HCT116 (cell line): ENCODE measurements at regions not wholly inside any gene's neighbourhood (a gene's known extent, or its start where the extent isn't known, plus 50 kb on each side); places are given as distances from the start of the nearest gene placed in this dataset.

Experiments
- ATAC-seq: fragments of 200-7000 bp; cut with Tn5 transposase; 2 replicates; pipeline ENCODE4 v1.9.1; 2020; ENCODE audit warnings: mild to moderate bottlenecking, moderate library complexity
- BruUV-seq: library from RNA; stranded (reverse); fragments of 400-500 nt; replicated peaks from 2 replicates; lab custom pipeline; 2021; lab: Mats Ljungman, UMichigan
- CTCF ChIA-PET: fragments of 300-600 bp; sonication (Branson Sonifier 250); formaldehyde crosslinking; loops from one replicate; lab custom pipeline; 2021; ENCODE audit warnings: antibody characterized with exemption; lab: Charles Lee
- POLR2A ChIA-PET: fragments of 300-600, 350-600 bp; sonication (Branson Sonifier 250); formaldehyde crosslinking; loops from one replicate; lab custom pipeline; 2021; ENCODE audit warnings: antibody characterized with exemption; lab: Charles Lee
- RAD21 ChIA-PET, 2 experiments: fragments of 300-600 bp; sonication (Branson Sonifier 250); formaldehyde crosslinking; loops; one replicate each; lab custom pipeline; 2023; ENCODE audit warnings: low total read pairs in 2 of 2; ENCODE audit not compliant: uncharacterized antibody in 2 of 2, unreplicated experiment in 2 of 2, low non-redundant PET in 1 of 2; lab: Charles Lee
- DNase-seq: peaks from one replicate; pipeline ENCODE4 v3.0.0-alpha.2; 2010; ENCODE audit warnings: low read depth, low spot score
- H2AFZ ChIP-seq: fragments of 200-600 bp; shearing (Covaris generic), sonication (generic); 2 replicates; pipeline ENCODE4 v1.6.1; 2017; ENCODE audit warnings: low read depth, mixed run types, mixed read lengths, antibody characterized with exemption, low read length; ENCODE audit not compliant: poor library complexity, severe bottlenecking
- H3K27ac ChIP-seq: 2 replicates; pipeline ENCODE4 v1.5.1; 2012; ENCODE audit warnings: low read depth, low read length
- H3K27me3 ChIP-seq: fragments of 200-600 bp; sonication (generic); 2 replicates; pipeline ENCODE4 v1.6.1; 2016; ENCODE audit warnings: mixed run types, low read length, mixed read lengths; ENCODE audit not compliant: insufficient read depth
- H3K36me3 ChIP-seq, 2 experiments: fragments of 200-500 bp in 1 of 2; fragments of 200-600 bp in 1 of 2; sonication (Bioruptor generic) in 1 of 2; sonication (generic) in 1 of 2; 2 replicates each; pipeline versions ENCODE4 v1.5.1 to v1.6.1; 2014 to 2016; ENCODE audit warnings: low read length in 2 of 2, inconsistent platforms in 1 of 2, mixed read lengths in 1 of 2, mixed run types in 1 of 2; ENCODE audit not compliant: insufficient read depth in 2 of 2, control insufficient read depth in 1 of 2
- H3K4me1 ChIP-seq, 2 experiments: fragments of 200-600 bp in 1 of 2; sonication (generic) in 1 of 2; 2 replicates each; pipeline versions ENCODE4 v1.5.1 to v1.6.1; 2012 to 2017; ENCODE audit warnings: low read length in 2 of 2, inconsistent platforms in 1 of 2, mild to moderate bottlenecking in 1 of 2, mixed read lengths in 1 of 2, mixed run types in 1 of 2, moderate library complexity in 1 of 2; ENCODE audit not compliant: insufficient read depth in 2 of 2, control insufficient read depth in 1 of 2
- H3K4me2 ChIP-seq: fragments of 200-600 bp; sonication (generic); 2 replicates; pipeline ENCODE4 v1.6.1; 2017; ENCODE audit warnings: mixed run types, low read length, mixed read lengths
- H3K4me3 ChIP-seq, 2 experiments: fragments of 200-600 bp in 1 of 2; sonication (generic) in 1 of 2; replicated peaks in 1 of 2; 2 replicates each; pipeline ENCODE4 v1.5.1; 2011 to 2016; ENCODE audit warnings: low read length in 2 of 2, control low read depth in 1 of 2, low read depth in 1 of 2, mild to moderate bottlenecking in 1 of 2, mixed read lengths in 1 of 2, mixed run types in 1 of 2
- H3K79me2 ChIP-seq: fragments of 200-600 bp; sonication (generic); 2 replicates; pipeline ENCODE4 v1.6.1; 2017; ENCODE audit warnings: mild to moderate bottlenecking, mixed run types, low read length, moderate library complexity, mixed read lengths; ENCODE audit not compliant: insufficient read depth
- H3K9ac ChIP-seq: fragments of 200-600 bp; sonication (generic); 2 replicates; pipeline ENCODE4 v1.6.1; 2016; ENCODE audit warnings: low read length, mixed read lengths
- H3K9me2 ChIP-seq: fragments of 200-600 bp; sonication (generic), shearing (Covaris generic); 2 replicates; pipeline ENCODE4 v1.6.1; 2017; ENCODE audit warnings: mixed run types, mild to moderate bottlenecking, moderate library complexity; ENCODE audit not compliant: insufficient read depth
- H3K9me3 ChIP-seq, 2 experiments: fragments of 200-500 bp in 1 of 2; fragments of 200-600 bp in 1 of 2; sonication (Bioruptor generic) in 1 of 2; sonication (generic) in 1 of 2; 2 replicates each; pipeline ENCODE4 v1.6.1; 2014 to 2017; ENCODE audit warnings: low read length in 2 of 2, mixed read lengths in 2 of 2, inconsistent platforms in 1 of 2, low read depth in 1 of 2, mild to moderate bottlenecking in 1 of 2, mixed run types in 1 of 2, moderate library complexity in 1 of 2; ENCODE audit not compliant: control insufficient read depth in 1 of 2, insufficient read depth in 1 of 2
- H4K20me1 ChIP-seq: fragments of 200-600 bp; sonication (generic), shearing (Covaris generic); 2 replicates; pipeline ENCODE4 v1.6.1; 2017; ENCODE audit warnings: mixed run types, mild to moderate bottlenecking, moderate library complexity; ENCODE audit not compliant: insufficient read depth
- CEBPB ChIP-seq: IDR thresholded peaks from 2 replicates; pipeline ENCODE4 v1.6.1; 2012; ENCODE audit warnings: low read depth
- CTCF ChIP-seq, 3 experiments: fragments of 200-600 bp in 1 of 3; sonication (generic) in 1 of 3; IDR thresholded peaks in 2 of 3; conservative IDR thresholded peaks in 1 of 3; 2 replicates each; pipeline ENCODE4 v1.5.1; 2012 to 2017; ENCODE audit warnings: low read depth in 2 of 3, low read length in 2 of 3, antibody characterized with exemption in 1 of 3, borderline replicate concordance in 1 of 3, control low read depth in 1 of 3, mild to moderate bottlenecking in 1 of 3, mixed read lengths in 1 of 3, mixed run types in 1 of 3, moderate library complexity in 1 of 3; ENCODE audit not compliant: insufficient read depth in 1 of 3
- ELF1 ChIP-seq: IDR thresholded peaks from 2 replicates; pipeline ENCODE4 v1.6.1; 2012; ENCODE audit warnings: low read depth, borderline replicate concordance
- EZH2phosphoT487 ChIP-seq: fragments of 200-600 bp; IDR thresholded peaks from 2 replicates; pipeline ENCODE4 v1.6.1; 2018; ENCODE audit warnings: antibody characterized with exemption, borderline replicate concordance
- MAX ChIP-seq: IDR thresholded peaks from 2 replicates; pipeline ENCODE4 v1.6.1; 2012
- POLR2AphosphoS5 ChIP-seq: IDR thresholded peaks from 2 replicates; pipeline ENCODE4 v1.6.1; 2011; ENCODE audit warnings: mild to moderate bottlenecking, low read depth, low read length, moderate library complexity
- RAD21 ChIP-seq: IDR thresholded peaks from 2 replicates; pipeline ENCODE4 v1.6.1; 2012; ENCODE audit warnings: low read depth, mild to moderate bottlenecking
- SIN3A ChIP-seq: IDR thresholded peaks from 2 replicates; pipeline ENCODE4 v1.6.1; 2012; ENCODE audit warnings: low read depth
- SRF ChIP-seq: IDR thresholded peaks from 2 replicates; pipeline ENCODE4 v1.6.1; 2012; ENCODE audit warnings: low read depth
- TCF7L2 ChIP-seq: IDR thresholded peaks from 2 replicates; pipeline ENCODE4 v1.7.0; 2011; ENCODE audit warnings: borderline replicate concordance, inconsistent platforms; ENCODE audit not compliant: insufficient read depth, insufficient read length; ENCODE audit errors: extremely low read depth
- ZFX ChIP-seq: fragments of 450-650 bp; IDR thresholded peaks from 2 replicates; pipeline ENCODE4 v1.6.1; 2017
- ZNF274 ChIP-seq: fragments of 200-500 bp; sonication (Bioruptor generic); IDR thresholded peaks from 2 replicates; pipeline ENCODE4 v1.6.1; 2014; ENCODE audit warnings: mild to moderate bottlenecking, low read depth, low read length, inconsistent platforms
- intact Hi-C: fragments of 100-400 bp; cut with micrococcal nuclease; formaldehyde crosslinking; loops from 2 replicates; pipeline ENCODE4 v1.10.0; 2022

DNA sequence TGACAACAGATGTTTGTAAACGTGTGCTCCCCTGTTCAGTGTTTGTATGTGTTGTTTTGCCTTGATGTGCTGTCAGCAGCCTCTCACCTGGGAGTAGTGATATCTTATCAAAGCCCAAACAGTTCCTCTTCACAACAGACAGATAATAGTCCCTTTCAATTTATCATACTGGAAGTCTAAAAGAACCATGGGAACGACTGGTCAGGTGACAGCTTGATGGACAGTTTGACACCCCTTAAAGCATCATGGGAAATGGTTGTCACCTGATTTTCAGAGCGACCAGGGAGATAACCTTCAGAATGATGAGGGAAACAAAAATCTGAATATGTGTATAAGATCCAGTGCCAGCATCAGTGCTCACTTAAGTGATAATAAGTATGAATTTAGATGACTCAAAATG lies 146.3 kb upstream of the SOX2 start:
- ChIA-PET POLR2A (no interaction called here), CTCF (interaction anchor here (2.1 kb wide), 1 partner anchor 136 kb away, joined by 22 read pairs; no protein-coding TSS in a partner anchor), RAD21 (no interaction called here)
- Histone ChIP-seq H3K9me2 (no peaks in the 10 kb centered on the region), H3K27me3 (peaks cover 66% of the 10 kb centered on the region), H3K4me3 (no peak overlapping the region), H3K36me3 (no peaks in the 10 kb centered on the region), H3K27ac (no peak overlapping the region), H3K4me1 (no peaks in the 10 kb centered on the region), H3K79me2 (no peaks in the 10 kb centered on the region), H3K9me3 (no peaks in the 10 kb centered on the region), H3K9ac (no peak overlapping the region), H4K20me1 (no peaks in the 10 kb centered on the region), H3K4me2 (peak overlapping the region; percentile 16; the same call in 1 of the 2 replicates), H2AFZ (peak overlapping the region; percentile 13)
- no TSS peak for BruUV-seq
- TF ChIP-seq MAX, result no peak
- TF ChIP-seq EZH2phosphoT487, result no peak
- no peak for TF ChIP-seq SIN3A
- TF ChIP-seq ZNF274, result no peak
- no peak for TF ChIP-seq ZFX
- no peak for TF ChIP-seq TCF7L2
- TF ChIP-seq CEBPB, result no peak
- no peak for TF ChIP-seq ELF1
- no peak for TF ChIP-seq RAD21
- no peak for TF ChIP-seq CTCF (IDR thresholded peaks at IDR 0.05 in 2 of 3, conservative IDR thresholded peaks at IDR 0.05 in 1 of 3; ENCODE audit: borderline replicate concordance in 1 of 3, insufficient read depth in 1 of 3, low read depth in 2 of 3, low read length in 2 of 3)
- TF ChIP-seq POLR2AphosphoS5, result no peak
- no peak for TF ChIP-seq SRF
- DNase-seq (no peak), ATAC-seq (no peak)
- intact Hi-C loops, result loop anchor here (10.0 kb wide), 2 partner anchors 689 to 1049 kb away; no protein-coding TSS in a partner anchor
